ENCODE measurements at regions not wholly inside any gene's neighbourhood (a gene's known extent, or its start where the extent isn't known, plus 50 kb on each side); places are given as distances from the start of the nearest gene placed in this dataset.
A peak's percentile ranks its signal among the peaks of the same experiment; 100 is the strongest.
"Not testable (repeated sequence)": the region's sequence is repeated elsewhere in the genome, so short reads cannot be mapped to it uniquely, and the experiment has no call there.

DNA sequence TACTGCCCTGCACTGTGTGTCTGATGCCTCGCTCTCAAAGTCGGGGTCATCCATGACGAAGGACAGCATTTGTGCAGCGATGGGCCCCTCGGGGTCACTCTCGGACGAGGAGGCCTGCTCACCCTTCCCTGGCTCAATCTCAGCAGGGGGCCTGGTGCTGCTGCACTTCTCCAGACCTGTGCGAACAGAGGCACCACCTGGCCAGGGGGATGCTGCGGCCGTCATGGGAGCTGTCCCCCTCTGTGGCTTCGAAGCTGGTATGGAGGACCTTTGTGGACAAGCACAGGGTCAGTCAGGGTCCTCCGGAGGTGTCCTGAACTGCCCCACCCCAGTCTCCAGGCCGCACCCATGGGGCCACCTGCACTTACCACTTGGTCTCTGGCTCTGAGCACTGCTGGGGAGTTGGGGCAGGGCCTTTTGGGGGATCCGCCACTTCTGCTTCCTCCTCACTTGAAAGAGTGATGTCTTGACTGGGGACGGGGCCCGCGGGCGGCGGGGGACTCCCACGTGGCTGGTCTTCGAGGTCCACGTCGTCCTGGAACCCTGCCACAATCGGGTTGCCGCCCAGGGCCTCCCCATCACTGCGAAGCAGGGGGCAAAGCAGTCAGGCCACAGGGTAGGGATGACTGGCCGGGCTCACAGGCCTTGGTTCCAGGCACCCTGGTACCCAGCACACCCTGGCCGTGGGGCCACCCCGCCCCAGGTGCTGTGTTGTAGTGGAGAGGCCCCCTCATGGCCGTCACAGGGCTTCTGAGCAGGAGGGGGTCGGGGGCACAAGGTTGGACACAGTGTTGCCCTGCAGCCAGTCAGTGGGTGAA lies 306.7 kb downstream of the CCDC74A start:
- not testable (repeated sequence) for DNase-seq (ENCODE audit: low read depth); H3K4me3 ChIP-seq (ENCODE audit: low read depth, low read length); H3K36me3 ChIP-seq (ENCODE audit: control insufficient read depth, insufficient read depth, low read length); H3K27me3 ChIP-seq (ENCODE audit: control insufficient read depth, insufficient read depth, low read length)
- peak; percentile 7 for FAIRE-seq

DNA sequence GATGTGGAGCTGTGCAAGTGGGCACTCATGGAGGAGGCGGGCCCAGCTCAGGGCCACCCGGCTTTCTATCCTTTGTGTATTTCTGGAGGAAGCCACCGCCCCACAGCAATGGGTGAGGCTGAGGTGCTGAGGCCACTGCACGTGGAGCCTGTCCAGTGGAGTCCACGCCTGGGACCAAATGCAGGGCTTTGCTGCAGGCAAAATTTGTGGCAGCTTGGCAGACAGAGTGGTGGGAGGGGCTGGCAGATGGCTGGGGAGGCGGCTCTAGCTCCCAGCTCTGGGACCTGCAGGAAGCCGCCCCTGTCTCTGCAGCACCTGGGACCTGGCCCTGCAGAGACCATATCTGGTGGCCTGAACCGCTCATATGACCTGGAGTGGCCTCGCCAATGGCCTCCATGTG lies 307.3 kb downstream of the CCDC74A start:
- not testable (repeated sequence) for DNase-seq (ENCODE audit: low read depth); H3K27me3 ChIP-seq (ENCODE audit: control insufficient read depth, insufficient read depth, low read length); FAIRE-seq; H3K36me3 ChIP-seq (ENCODE audit: control insufficient read depth, insufficient read depth, low read length); H3K4me3 ChIP-seq (ENCODE audit: low read depth, low read length)

DNA sequence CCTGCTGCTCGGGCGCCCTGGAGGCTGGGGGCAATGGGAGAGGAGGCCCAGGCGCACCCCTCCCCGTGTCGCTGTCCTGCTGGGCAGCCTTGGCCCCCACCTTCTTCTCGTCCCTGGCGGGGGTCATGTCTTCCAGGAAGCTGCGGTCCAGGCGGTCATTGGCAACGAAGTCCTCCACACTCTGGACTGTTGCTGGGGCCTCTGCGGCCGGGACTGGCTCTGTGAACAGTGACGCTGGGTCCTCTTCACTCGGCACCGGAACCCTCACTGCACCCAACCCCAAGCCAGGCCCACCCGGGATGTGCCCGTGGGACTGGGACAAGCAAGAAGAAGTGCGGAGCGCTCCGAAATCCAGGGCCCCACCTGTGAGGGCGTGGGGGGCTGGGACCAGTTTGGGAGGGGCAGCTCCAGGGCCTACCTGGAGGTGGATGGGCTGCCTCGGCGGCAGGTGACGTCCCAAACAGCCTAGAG lies 308.0 kb downstream of the CCDC74A start:
- no peaks in the 10 kb centered on the region for H3K27me3 ChIP-seq (ENCODE audit: control insufficient read depth, insufficient read depth, low read length)
- TF ChIP-seq, protein P1, sequence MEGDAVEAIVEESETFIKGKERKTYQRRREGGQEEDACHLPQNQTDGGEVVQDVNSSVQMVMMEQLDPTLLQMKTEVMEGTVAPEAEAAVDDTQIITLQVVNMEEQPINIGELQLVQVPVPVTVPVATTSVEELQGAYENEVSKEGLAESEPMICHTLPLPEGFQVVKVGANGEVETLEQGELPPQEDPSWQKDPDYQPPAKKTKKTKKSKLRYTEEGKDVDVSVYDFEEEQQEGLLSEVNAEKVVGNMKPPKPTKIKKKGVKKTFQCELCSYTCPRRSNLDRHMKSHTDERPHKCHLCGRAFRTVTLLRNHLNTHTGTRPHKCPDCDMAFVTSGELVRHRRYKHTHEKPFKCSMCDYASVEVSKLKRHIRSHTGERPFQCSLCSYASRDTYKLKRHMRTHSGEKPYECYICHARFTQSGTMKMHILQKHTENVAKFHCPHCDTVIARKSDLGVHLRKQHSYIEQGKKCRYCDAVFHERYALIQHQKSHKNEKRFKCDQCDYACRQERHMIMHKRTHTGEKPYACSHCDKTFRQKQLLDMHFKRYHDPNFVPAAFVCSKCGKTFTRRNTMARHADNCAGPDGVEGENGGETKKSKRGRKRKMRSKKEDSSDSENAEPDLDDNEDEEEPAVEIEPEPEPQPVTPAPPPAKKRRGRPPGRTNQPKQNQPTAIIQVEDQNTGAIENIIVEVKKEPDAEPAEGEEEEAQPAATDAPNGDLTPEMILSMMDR (IDR thresholded peaks at IDR 0.05; ENCODE audit: insufficient read depth, low read length, severe bottlenecking) = no peak
- no peaks in the 10 kb centered on the region for H3K36me3 ChIP-seq (ENCODE audit: control insufficient read depth, insufficient read depth, low read length)
- FAIRE-seq (no peak), DNase-seq (ENCODE audit: low read depth) (no peak)
- H3K4me3 ChIP-seq (ENCODE audit: low read depth, low read length) = no peak overlapping the region

DNA sequence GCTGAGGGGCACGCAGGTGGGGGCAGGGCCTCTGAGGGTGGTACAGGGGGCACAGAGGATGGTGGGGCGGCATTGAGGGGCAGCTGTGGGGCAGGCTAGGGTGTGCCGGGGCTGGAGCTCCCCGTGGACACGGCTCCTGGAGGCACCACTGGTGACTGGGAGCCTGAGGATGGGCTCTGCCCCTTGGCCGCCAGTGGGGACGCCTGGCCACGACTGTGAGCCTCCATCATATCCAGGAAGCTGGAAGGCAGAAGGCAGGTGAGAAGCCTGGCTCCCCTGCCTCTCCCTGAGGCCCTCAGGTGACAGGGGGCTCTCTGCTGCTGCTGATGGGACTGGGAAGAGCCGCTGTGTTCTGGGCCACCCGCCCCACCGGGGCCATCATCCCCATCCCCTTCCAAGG lies 308.4 kb downstream of the CCDC74A start:
- H3K36me3 ChIP-seq (ENCODE audit: control insufficient read depth, insufficient read depth, low read length); H3K4me3 ChIP-seq (ENCODE audit: low read depth, low read length); DNase-seq (ENCODE audit: low read depth); FAIRE-seq; H3K27me3 ChIP-seq (ENCODE audit: control insufficient read depth, insufficient read depth, low read length): not testable (repeated sequence)

DNA sequence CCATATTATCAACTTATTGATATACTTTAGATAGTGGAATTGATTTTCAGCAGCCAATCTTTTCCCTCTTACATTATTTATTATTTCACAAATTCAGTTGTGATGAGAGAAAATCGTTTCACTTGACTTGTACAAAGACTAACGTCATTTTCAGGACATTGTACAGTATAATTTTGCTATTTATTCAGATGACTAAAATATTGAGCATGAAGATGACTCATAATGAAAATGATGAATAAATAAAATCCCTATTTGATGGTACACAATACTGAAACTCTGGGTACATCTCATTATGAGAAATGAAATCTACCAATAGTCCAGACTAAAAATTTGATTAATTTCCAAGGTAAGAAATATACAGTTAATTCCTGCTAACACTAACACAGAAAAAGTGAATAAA lies 316.4 kb downstream of the CCDC74A start:
- DNase-seq (ENCODE audit: low read depth) = peak; percentile 55
- not testable (repeated sequence) for FAIRE-seq; H3K36me3 ChIP-seq (ENCODE audit: control insufficient read depth, insufficient read depth, low read length); H3K4me3 ChIP-seq (ENCODE audit: low read depth, low read length); H3K27me3 ChIP-seq (ENCODE audit: control insufficient read depth, insufficient read depth, low read length)

DNA sequence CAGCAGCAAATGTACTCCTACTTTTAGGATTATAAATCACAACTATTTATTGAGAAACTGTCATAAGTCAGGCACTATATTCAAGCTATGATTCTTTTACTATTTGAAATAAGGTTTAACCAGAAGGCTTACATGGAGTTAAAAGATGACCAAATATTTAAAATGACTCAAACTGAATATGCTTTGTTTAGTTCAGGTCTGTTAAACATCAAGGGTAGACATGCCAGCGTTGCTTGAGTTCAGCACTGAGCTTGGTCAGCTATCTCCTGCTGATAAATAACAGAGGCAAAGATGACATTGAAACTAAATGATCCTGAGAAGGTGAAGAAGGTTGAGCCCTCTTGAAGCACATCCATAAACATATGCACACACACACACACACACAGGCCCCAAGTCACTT lies 305.6 kb downstream of the ANKRD30BL start:
- not testable (repeated sequence) for DNase-seq (ENCODE audit: low read depth); H3K36me3 ChIP-seq (ENCODE audit: control insufficient read depth, insufficient read depth, low read length); H3K27me3 ChIP-seq (ENCODE audit: control insufficient read depth, insufficient read depth, low read length); FAIRE-seq; H3K4me3 ChIP-seq (ENCODE audit: low read depth, low read length)

DNA sequence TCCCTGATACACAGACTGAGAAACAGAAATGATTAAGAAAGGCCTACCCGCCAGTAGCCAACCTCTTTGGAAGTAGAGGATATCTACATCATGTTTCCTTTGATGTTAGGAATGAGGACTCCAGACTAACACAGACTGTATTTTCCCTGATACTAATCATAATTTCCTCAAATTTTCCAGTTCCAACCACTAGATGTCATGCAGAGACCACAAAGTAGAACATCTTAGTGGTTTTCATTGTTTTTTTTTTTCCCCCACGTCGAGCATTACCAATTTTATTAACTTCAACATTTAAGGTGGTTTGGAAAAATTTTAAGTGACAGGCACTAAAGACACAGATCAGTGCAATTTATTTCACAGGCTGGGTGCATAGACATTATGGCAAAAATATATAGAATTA lies 303.6 kb downstream of the ANKRD30BL start:
- H3K36me3 ChIP-seq (ENCODE audit: control insufficient read depth, insufficient read depth, low read length); H3K27me3 ChIP-seq (ENCODE audit: control insufficient read depth, insufficient read depth, low read length); FAIRE-seq; H3K4me3 ChIP-seq (ENCODE audit: low read depth, low read length): not testable (repeated sequence)
- DNase-seq (ENCODE audit: low read depth) = peak; percentile 5
- TF ChIP-seq, protein P1 (IDR thresholded peaks at IDR 0.05; ENCODE audit: insufficient read depth, low read length, severe bottlenecking) = peak; percentile 8

All from bronchial epithelial cell (primary cell).